ENCODE measurements at regions not wholly inside any gene's neighbourhood (a gene's known extent, or its start where the extent isn't known, plus 50 kb on each side); places are given as distances from the start of the nearest gene placed in this dataset.

GRCh38 chr11:80523057-80523456 lies 1082.2 kb upstream of the TENM4 start:
- no peak overlapping the region for H2BK120ac ChIP-seq (ENCODE audit: low read depth, low read length)
- no peak overlapping the region for H2AK9ac ChIP-seq (replicated peaks; ENCODE audit: low read depth, low read length, poor library complexity)
- dilution Hi-C loops (cut with HindIII; ENCODE audit: low sequenced_read_pairs, unreplicated experiment): no loop called here
- H3K56ac ChIP-seq (ENCODE audit: extremely low read depth, insufficient read depth, low read length): no peak overlapping the region
- no peak overlapping the region for H3K18ac ChIP-seq (ENCODE audit: low read depth, low read length)
- no TSS peak for BruUV-seq (replicated peaks)
- H3K9ac ChIP-seq (ENCODE audit: low read depth, low read length): no peak overlapping the region
- no CpG with 5 or more reads among the region's 1 CpG for WGBS, 2 experiments (ENCODE audit: extremely low coverage in 2 of 2, insufficient read length in 1 of 2)
- no peak overlapping the region for H3K4ac ChIP-seq (ENCODE audit: low read depth, low read length)
- H3K4me1 ChIP-seq (ENCODE audit: control insufficient read depth, insufficient read depth, low read length): no peaks in the 10 kb centered on the region
- no peaks in the 10 kb centered on the region; the same call in 1 of the 2 replicates for H3K9me3 ChIP-seq (ENCODE audit: control insufficient read depth, insufficient read depth, low read length)
- H3K36me3 ChIP-seq (ENCODE audit: control insufficient read depth, insufficient read depth, low read length): no peaks in the 10 kb centered on the region
- no peak overlapping the region for H3K4me3 ChIP-seq (ENCODE audit: insufficient read depth, low read depth, low read length)
- no peak overlapping the region for H2BK15ac ChIP-seq (ENCODE audit: low read depth, low read length)
- intact Hi-C loops (cut with micrococcal nuclease): no loop called here
- H2BK20ac ChIP-seq (ENCODE audit: low read depth, low read length): no peak overlapping the region
- H3K79me1 ChIP-seq (ENCODE audit: low read depth in 1 of 2, low read length in 2 of 2): no peaks in the 10 kb centered on the region
- no peak for DNase-seq
- H4K8ac ChIP-seq (ENCODE audit: low read depth in 2 of 2, low read length in 2 of 2): no peak overlapping the region
- no peaks in the 10 kb centered on the region for H3K27me3 ChIP-seq (ENCODE audit: control insufficient read depth, insufficient read depth, low read length)
- in situ Hi-C loops (cut with MboI; ENCODE audit: low sequenced_read_pairs): no loop called here
- H2AK5ac ChIP-seq (ENCODE audit: low read depth, low read length): no peak overlapping the region
- no peak overlapping the region for H3K4me2 ChIP-seq (ENCODE audit: low read depth, low read length)
- no peak for ATAC-seq (ENCODE audit: low read depth)
- no peak overlapping the region for H3K23ac ChIP-seq (ENCODE audit: low read depth, low read length)
- H4K20me1 ChIP-seq (ENCODE audit: insufficient read depth, low read length): no peaks in the 10 kb centered on the region
- TF ChIP-seq CEBPB (IDR thresholded peaks at IDR 0.05; ENCODE audit: low read depth, low read length): no peak
- TF ChIP-seq POLR2A (IDR thresholded peaks at IDR 0.05; ENCODE audit: low read depth, low read length): no peak
- no peak for TF ChIP-seq RFX5 (IDR thresholded peaks at IDR 0.05; ENCODE audit: low read depth, low read length)
- TF ChIP-seq RCOR1 (IDR thresholded peaks at IDR 0.05; ENCODE audit: insufficient replicate concordance, low read length): no peak
- no peak for TF ChIP-seq CTCF (conservative IDR thresholded peaks at IDR 0.05; ENCODE audit: low read depth, low read length)
- no peak for TF ChIP-seq CHD1 (IDR thresholded peaks at IDR 0.05; ENCODE audit: low read depth, low read length)
- no peak for TF ChIP-seq MAFK (IDR thresholded peaks at IDR 0.05; ENCODE audit: low read depth, low read length)
- TF ChIP-seq MAZ (IDR thresholded peaks at IDR 0.05; ENCODE audit: borderline replicate concordance, low read depth, low read length): no peak
- no peak for TF ChIP-seq FOS (IDR thresholded peaks at IDR 0.05; ENCODE audit: low read depth, low read length)
- no peak overlapping the region for H4K5ac ChIP-seq (ENCODE audit: low read depth, low read length)
- ChIA-PET POLR2A (ENCODE audit: unreplicated experiment) (no interaction called here), CTCF (no interaction called here)
- no peak overlapping the region for H4K91ac ChIP-seq (ENCODE audit: insufficient read depth, low read depth, low read length)
- H2AFZ ChIP-seq (replicated peaks; ENCODE audit: low read length, poor library complexity): no peak overlapping the region
- no peak overlapping the region for H3K14ac ChIP-seq (replicated peaks; ENCODE audit: low read depth, low read length)
- no peak overlapping the region for H3K27ac ChIP-seq (ENCODE audit: insufficient read depth, low read length)
- H3K9me1 ChIP-seq (ENCODE audit: insufficient read depth, low read length): no peaks in the 10 kb centered on the region
- no peak overlapping the region for H2BK5ac ChIP-seq (ENCODE audit: low read depth, low read length, poor library complexity, severe bottlenecking)
